UCSD-AML1 (cell line): ENCODE measurements at regions not wholly inside any gene's neighbourhood (a gene's known extent, or its start where the extent isn't known, plus 50 kb on each side); places are given as distances from the start of the nearest gene placed in this dataset.

Experiments
- DNase-seq: peaks from one replicate; lab custom pipeline; 2025; ENCODE audit not compliant: unreplicated experiment; lab: John Stamatoyannopoulos, UW

GRCh38 chr14:101025131-101025530, 121.6 kb upstream of the RTL1 start:
- no peak for DNase-seq

GRCh38 chr14:101025696-101026095, 122.2 kb upstream of the RTL1 start:
- DNase-seq = no peak

- DNase-seq = no peak
Observed at GRCh38 chr14:101026341-101026740, 122.8 kb upstream of the RTL1 start.

- no peak for DNase-seq
Observed at GRCh38 chr14:101027291-101027690, 123.8 kb upstream of the RTL1 start.

GRCh38 chr14:101027966-101028365, 124.4 kb upstream of the RTL1 start:
- DNase-seq = no peak

DNA sequence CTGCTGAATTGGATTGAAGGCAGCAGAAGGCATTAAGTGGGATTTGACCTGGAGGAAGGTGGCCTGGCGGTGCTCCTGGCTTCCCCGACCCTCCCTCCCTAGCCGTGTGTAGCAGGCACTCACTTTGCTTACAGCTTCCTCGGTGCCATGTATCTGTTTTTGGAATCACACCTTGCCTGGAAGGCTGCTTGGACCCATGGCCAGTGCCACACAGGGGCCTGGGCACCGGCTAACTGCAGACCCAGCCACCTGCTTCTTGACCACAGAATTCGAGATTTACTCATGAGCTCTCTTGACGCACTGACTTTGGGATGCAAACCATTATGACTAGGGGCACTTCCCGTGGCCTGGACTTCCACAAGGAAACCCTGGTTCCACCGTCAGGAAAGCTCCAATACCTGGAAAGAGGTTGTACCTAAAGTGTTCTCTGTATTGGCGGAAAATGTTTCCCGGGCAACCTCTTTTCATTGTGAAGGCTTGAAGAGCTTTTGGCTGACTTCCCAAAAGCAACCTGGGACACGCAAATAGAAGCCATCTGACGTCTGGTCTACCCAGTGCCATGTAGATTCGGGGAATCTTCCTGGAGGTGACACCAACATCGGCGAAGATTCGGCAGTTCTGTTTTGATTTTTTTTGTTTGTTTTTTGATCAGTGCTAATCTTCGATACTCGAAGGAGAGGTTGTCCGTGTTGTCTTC, 125.6 kb upstream of the RTL1 start:
- DNase-seq = no peak

DNA sequence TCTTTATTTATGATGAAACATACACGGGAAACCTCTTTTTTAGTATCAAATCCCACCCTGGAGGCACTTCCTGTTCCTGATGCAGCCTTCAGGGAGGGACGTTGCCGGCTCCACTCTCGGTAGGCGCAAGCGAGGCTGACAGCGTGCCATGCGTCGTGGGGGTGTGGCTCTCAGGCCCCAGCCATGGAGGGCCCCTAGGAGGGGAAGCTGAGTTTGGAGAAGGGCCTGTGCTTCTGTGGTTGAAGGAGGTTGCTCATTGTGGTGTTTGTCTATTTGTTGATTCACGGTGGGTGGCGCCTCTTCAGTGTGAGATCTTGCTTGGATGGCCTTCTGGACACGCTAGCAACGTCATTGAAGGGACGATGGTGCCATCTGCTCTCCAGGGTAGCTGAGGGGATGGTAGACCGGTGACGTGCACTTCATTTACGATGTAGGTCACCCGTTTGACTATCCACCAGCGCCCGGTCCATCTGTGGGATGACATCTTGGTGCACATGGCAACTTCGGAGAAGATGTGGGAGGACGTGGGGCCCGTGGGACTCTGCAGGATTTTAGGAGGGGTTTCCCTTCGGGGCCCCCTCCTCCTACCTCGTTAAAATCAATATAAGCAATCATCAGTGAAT, 126.3 kb upstream of the RTL1 start:
- no peak for DNase-seq

GRCh38 chr14:101030586-101030985, 127.1 kb upstream of the RTL1 start:
- no peak for DNase-seq

- DNase-seq = no peak
Observed at GRCh38 chr14:101031186-101031585, 127.7 kb upstream of the RTL1 start.

GRCh38 chr14:101031721-101032120, 128.2 kb upstream of the RTL1 start:
- DNase-seq = no peak

GRCh38 chr14:101032433-101032832, 128.9 kb upstream of the RTL1 start:
- no peak for DNase-seq

DNA sequence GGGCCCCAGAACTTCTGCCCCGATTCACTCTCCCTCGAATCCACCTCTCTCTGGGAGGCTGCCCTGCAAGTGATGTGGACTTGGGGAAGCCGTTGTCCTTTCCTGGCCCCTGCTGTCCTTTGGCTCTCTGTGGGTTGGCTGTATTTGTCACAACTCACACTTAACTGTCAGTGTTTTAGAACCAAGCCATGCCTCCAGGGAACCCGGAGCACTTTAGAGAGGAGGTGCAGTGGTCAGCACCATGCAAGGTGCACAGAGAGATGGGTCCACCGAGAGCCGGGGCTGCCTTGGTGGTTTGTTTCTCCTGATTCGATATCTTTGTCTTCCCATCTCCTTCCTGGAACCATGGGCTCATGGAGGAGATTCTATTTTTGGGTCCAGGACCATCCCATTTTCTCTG, 129.5 kb upstream of the RTL1 start:
- DNase-seq = no peak

DNA sequence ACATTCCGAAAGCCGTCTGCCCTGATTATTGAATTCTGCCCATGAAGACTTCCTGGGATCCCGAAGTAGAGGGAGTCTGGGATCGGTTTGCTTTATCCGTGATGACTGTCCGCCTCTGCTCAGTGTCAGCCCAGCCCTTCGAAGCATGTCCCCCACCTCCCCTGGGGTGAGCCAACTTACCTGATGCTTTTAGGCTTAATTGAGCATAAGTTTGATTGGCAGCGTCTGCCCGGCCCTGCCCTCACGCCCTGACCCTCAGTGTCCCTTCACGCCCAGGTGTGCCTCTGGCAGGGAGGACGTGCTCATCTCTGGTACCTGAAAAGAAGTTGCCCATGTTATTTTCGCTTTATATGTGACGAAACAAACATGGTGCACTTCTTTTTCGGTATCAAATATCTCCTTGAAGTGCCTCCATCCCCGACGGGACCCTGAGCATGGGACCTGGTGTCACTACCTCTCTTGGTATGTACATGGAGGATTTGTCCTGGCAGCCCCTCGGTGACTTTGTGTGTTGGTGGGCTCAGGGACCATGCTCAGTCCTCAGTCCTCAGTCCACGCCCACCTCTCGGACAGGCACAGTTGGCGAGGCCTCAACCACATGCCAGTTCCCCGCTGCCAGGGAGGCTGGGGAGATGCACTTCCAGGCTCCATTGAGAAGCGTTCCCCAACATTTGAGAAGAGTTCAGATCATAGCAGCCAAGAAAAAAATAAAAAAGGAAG, 130.1 kb upstream of the RTL1 start:
- no peak for DNase-seq

DNA sequence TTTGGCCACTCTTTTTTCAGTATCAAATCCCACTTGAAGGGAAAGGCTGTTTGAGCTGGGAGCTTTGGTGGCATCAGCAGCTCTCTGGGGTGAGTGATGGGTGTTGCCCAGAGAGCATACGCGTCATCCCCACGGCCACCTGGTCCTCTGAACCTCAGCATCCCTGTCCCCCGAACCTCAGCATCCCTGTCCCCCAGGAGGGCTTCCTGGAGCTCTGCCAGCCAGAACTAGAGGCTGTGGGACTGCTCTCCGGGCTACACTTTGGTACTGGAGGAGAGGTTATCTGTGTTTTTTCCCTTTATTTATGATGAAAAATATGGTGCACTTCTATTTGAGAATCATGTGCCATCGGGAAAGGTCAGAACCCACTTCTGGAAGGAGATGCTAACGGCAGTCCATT, 131.5 kb upstream of the RTL1 start:
- no peak for DNase-seq

- DNase-seq = no peak
Observed at GRCh38 chr14:101035466-101036225, 132.1 kb upstream of the RTL1 start.

DNA sequence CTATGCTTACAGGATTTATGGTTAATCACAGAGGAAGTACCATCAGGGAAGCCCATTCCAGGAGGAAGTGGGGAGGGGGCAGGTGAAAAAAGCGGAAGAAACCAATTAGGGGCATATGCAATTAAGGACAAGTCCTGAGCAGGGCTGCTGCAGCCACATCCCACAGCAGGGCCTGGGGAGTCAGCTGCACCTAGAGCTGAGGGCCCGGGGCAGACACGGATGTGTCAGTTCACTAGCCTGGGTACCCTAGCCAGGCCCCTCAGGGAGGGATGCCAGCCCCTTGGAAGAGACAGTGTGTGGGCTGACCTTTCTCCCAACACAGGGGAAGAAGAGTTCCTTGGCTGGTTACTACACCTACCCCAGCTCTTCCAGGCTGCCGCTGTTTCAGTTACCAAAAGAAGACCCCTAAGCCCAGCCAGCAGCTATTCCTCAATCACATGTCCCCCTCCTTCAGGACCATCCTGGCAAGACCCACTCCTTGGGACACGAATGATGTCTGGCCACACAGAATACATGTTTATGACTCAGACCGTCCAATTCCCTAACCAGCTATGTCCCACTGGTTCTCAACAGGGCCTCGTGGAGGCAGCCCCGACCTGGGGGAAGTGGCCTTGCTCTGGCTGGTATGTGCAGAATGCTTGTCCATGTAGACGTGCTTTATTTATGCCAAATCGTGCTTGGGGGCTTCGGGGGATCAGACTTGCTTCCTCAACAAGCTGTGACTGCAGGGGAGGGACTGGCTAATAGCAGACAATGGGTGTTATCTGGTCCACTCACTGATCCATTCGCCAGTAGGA, 133.7 kb upstream of the RTL1 start:
- DNase-seq = no peak

DNA sequence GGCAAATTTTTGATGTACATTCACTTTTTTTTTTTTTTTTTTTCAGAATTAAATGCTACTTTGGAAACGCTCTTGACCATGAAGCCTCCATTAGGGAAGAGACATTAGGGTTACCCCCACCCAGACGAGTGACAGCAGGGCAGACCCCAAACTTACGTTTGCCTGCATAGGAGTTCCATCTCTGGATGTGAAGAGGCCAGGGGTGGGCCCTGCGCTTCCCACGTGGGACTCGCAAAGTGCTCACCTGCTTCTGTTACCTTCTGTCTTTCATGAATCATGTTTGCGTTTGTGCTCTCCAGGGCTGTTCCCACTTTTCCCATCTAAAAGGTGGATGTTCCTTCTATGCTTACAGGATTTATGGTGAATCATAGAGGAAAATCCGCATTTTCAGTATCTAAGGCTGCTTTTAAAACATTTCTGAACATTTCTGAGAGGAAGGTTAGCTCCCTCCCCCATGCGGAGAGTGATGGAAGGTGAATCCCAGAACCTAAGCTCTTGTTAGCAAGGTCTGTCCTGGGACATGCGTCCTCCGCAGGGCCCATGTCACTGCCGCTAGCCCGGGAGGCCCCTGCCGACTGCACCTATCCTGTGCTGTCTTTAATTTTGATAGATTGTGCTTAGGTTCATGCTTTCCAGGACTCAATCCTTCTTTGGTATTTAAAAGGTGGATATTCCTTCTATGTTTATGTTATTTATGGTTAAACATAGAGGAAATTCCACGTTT, 135.7 kb upstream of the RTL1 start:
- no peak for DNase-seq

DNA sequence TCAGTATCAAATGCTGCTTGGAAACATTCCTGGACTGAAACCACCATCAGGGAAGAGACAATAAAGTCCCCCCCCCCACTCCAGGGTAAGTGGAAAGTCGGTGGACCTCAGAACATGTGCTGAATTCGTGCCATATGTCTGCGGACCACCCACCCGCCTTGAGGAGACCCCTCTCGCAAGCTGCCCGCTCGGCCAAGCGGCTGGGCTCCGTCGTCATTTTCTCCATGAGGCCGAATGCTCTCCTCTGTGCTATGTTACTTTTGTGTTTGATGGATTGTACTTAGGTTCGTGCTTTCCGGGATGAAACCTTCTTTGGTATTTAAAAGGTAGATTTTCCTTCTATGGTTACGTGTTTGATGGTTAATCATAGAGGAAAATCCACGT, 136.2 kb upstream of the RTL1 start:
- DNase-seq = no peak

DNA sequence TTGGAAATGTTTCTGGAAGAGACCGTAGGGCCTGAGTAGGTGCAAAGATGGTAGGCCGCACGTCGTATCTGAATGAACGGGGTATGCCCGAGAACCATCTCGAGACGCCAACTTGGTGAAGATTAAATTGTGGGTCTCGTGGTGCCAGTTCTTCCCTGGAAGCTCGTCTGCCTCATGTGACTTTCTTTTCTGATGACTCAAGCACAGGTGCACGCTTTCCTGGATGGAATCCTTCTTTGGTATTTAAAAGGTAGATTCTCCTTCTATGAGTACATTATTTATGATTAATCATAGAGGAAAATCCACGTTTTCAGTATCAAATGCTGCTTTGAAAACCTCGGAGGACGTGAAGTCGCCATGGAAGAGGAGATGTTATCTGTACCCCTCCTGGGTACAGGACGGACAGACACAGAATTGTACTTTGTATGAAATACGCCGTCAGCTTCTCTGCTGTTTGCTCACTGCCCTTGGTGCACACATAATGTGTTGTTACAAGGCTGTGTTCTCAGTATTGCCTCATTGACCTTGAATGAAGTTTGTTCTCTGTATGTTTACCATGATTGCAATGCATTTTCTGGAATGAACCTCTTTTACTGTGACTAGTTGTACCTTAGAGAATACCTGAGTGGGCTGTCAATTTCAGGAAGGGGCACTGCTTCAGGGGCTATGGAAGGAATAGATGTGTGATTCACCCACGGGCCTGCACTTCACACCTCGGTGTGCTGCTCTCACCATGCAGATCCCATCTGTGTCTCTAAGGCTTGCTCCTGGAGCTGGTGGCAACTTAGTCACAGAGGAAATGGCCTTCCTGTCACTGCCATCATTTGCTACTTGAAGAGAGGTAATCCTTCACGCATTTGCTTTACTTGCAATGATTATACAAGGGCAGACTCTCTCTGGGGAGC, 137.3 kb upstream of the RTL1 start:
- DNase-seq = no peak
